ENCODE measurements at regions not wholly inside any gene's neighbourhood (a gene's known extent, or its start where the extent isn't known, plus 50 kb on each side); places are given as distances from the start of the nearest gene placed in this dataset.
"Not testable (repeated sequence)": the region's sequence is repeated elsewhere in the genome, so short reads cannot be mapped to it uniquely, and the experiment has no call there.

DNA sequence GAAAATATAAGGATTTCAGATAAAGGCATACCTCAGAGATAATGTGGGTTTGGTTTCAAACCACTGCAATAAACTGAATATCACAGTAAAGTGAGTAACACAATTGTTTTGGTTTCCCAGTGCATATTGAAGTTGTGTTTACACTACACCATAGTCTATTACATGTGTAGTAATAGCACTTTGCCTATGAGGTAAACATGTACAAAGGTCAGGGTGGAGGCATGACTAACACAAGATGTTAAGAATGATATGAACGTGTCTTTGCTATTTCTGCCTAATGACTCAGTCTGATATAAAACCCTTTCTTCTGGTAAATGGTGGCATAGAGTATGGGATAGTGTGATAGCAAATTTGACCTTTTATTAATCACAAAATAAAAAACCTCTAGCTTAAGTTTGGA, 621.5 kb upstream of the ADGRL2 start:
- Histone ChIP-seq H3K9me3 (no peaks in the 10 kb centered on the region), H3K27me3 (replicated peaks; ENCODE audit: insufficient read depth) (no peaks in the 10 kb centered on the region), H3K4me3 (no peak overlapping the region), H3K36me3 (no peaks in the 10 kb centered on the region), H3K4me1 (replicated peaks) (no peaks in the 10 kb centered on the region), H3K27ac (no peak overlapping the region)
- WGBS, result 31% methylated on average over 1 of the region's 1 CpG
- intact Hi-C loops (cut with DNase I), result no loop called here
- TF ChIP-seq POLR2A (IDR thresholded peaks at IDR 0.05) (no peak), POLR2AphosphoS5 (IDR thresholded peaks at IDR 0.05) (no peak)
- TF ChIP-seq, protein P1, sequence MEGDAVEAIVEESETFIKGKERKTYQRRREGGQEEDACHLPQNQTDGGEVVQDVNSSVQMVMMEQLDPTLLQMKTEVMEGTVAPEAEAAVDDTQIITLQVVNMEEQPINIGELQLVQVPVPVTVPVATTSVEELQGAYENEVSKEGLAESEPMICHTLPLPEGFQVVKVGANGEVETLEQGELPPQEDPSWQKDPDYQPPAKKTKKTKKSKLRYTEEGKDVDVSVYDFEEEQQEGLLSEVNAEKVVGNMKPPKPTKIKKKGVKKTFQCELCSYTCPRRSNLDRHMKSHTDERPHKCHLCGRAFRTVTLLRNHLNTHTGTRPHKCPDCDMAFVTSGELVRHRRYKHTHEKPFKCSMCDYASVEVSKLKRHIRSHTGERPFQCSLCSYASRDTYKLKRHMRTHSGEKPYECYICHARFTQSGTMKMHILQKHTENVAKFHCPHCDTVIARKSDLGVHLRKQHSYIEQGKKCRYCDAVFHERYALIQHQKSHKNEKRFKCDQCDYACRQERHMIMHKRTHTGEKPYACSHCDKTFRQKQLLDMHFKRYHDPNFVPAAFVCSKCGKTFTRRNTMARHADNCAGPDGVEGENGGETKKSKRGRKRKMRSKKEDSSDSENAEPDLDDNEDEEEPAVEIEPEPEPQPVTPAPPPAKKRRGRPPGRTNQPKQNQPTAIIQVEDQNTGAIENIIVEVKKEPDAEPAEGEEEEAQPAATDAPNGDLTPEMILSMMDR (IDR thresholded peaks at IDR 0.05), result no peak
- no peak for DNase-seq (ENCODE audit: low spot score)

DNA sequence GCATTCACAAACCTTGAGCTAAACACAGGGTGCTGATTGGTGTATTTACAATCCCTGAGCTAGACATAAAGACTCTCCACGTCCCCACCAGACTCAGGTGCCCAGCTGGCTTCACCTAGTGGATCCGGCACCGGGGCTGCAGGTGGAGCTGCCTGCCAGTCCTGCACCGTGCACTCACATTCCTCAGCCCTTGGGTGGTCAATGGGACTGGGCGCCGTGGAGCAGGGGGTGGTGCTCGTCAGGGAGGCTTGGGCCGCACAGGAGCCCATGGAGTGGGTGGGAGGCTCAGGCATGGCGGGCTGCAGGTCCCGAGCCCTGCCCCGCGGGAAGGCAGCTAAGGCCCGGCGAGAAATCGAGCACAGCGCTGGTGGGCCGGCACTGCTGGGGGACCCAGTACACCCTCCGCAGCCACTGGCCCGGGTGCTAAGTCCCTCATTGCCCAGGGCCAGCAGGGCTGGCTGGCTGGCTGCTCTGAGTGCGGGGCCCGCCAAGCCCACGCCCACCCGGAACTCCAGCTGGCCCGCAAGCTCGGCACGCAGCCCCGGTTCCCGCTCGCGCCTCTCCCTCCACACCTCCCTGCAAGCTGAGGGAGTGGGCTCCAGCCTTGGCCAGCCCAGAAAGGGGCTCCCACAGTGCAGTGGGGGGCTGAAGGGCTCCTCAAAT, 622.2 kb upstream of the ADGRL2 start:
- DNase-seq (ENCODE audit: low spot score); H3K27ac ChIP-seq; intact Hi-C loops (cut with DNase I); H3K4me1 ChIP-seq (replicated peaks); H3K27me3 ChIP-seq (replicated peaks; ENCODE audit: insufficient read depth); H3K9me3 ChIP-seq; H3K4me3 ChIP-seq; H3K36me3 ChIP-seq: not testable (repeated sequence)
- 97% methylated on average over 30 of the region's 30 CpGs for WGBS

DNA sequence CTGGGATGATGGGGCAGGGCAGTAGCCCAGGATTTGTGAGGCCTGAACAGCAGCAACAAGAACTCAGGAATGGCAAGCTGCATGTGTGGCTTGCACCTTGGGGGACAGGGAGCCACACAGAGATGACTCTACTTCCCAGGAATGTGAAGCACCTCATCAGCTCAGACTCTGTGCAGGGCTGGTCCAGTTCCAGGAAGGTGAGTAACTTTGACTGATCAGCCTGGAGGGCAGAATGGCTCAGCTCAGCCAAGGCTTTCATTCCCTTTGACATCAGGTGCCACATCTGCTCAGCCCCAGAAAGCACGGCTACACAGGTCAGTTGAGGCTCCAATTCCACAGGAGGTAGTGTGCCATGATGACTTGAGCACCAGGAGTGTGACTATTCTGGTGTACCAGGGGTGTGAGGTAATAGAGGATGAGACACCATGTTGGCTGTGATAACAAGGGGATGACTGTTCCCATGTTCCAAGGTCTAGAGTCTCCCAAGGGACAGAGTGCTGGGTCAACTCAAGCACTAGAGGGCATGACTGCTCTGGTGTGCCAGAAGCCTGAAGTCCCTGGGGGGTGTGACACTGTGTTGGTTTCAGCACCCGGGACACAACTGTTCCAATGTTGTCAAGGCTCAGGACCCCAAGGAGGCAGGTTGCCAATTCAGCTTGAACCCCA, 625.8 kb upstream of the ADGRL2 start:
- Histone ChIP-seq H3K27me3 (replicated peaks; ENCODE audit: insufficient read depth) (no peaks in the 10 kb centered on the region), H3K36me3 (no peaks in the 10 kb centered on the region), H3K9me3 (no peaks in the 10 kb centered on the region), H3K4me3 (no peak overlapping the region), H3K4me1 (replicated peaks) (no peaks in the 10 kb centered on the region), H3K27ac (no peak overlapping the region)
- WGBS, result 93% methylated on average over 2 of the region's 2 CpGs
- TF ChIP-seq, protein P1 (IDR thresholded peaks at IDR 0.05), result no peak
- TF ChIP-seq POLR2A (IDR thresholded peaks at IDR 0.05), result no peak
- TF ChIP-seq POLR2AphosphoS5 (IDR thresholded peaks at IDR 0.05), result no peak
- intact Hi-C loops (cut with DNase I), result no loop called here
- no peak for DNase-seq (ENCODE audit: low spot score)

DNA sequence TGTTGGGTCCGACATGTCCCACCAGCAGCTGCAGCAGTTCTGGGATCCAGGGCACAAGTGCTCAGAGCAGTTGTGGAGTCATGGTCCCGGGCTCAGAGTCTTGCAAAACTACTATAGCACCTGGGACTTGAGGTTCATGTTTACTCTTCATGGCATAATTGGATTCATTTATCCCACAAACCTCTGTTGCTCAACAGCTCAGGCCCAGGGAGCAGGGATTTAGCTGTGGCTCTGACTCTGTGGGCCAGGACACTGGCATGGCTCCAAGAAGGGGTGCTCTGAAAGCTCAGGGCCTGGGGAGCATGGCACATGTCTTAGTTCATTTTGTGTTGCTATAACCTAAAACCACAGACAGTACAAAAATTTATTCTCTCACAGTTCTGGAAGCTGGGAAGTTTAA, 626.7 kb upstream of the ADGRL2 start:
- Histone ChIP-seq H3K9me3 (no peaks in the 10 kb centered on the region), H3K27ac (no peak overlapping the region), H3K36me3 (no peaks in the 10 kb centered on the region), H3K4me3 (no peak overlapping the region), H3K27me3 (replicated peaks; ENCODE audit: insufficient read depth) (no peaks in the 10 kb centered on the region), H3K4me1 (replicated peaks) (no peaks in the 10 kb centered on the region)
- TF ChIP-seq POLR2AphosphoS5 (IDR thresholded peaks at IDR 0.05) (no peak), POLR2A (IDR thresholded peaks at IDR 0.05) (no peak)
- TF ChIP-seq, protein P1 (IDR thresholded peaks at IDR 0.05), result no peak
- no peak for DNase-seq (ENCODE audit: low spot score)
- intact Hi-C loops (cut with DNase I), result no loop called here
- WGBS, result 97% methylated on average over 2 of the region's 2 CpGs

DNA sequence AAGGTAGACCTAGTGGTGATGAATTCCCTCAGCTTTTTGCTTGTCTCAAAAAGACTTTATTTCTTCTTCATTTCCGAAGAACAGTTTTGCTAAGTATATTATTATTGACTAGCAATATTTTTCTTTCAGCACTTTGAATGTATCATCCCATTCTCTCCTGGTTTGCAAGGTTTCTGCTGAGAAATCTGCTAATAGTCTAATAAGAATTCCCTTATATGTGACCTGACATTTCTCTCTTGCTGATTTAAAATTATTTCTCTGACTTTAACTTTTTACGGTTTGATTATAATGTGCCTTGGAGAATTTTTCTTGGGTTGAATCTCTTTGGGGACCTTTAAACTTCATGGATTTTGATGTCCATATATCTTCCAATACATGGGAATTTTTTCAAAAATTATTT, 628.3 kb upstream of the ADGRL2 start:
- no peaks in the 10 kb centered on the region for H3K27me3 ChIP-seq (replicated peaks; ENCODE audit: insufficient read depth)
- intact Hi-C loops (cut with DNase I), result no loop called here
- no peak overlapping the region for H3K27ac ChIP-seq
- H3K4me3 ChIP-seq, result no peak overlapping the region
- 99% methylated on average over 2 of the region's 2 CpGs for WGBS
- no peaks in the 10 kb centered on the region for H3K36me3 ChIP-seq
- H3K4me1 ChIP-seq (replicated peaks), result no peaks in the 10 kb centered on the region
- H3K9me3 ChIP-seq, result no peaks in the 10 kb centered on the region
- TF ChIP-seq POLR2A (IDR thresholded peaks at IDR 0.05), result no peak
- TF ChIP-seq POLR2AphosphoS5 (IDR thresholded peaks at IDR 0.05), result no peak
- TF ChIP-seq, protein P1 (IDR thresholded peaks at IDR 0.05), result no peak
- DNase-seq (ENCODE audit: low spot score), result no peak

Measured in prostate gland (tissue), 2 donors.